RWPE1 (cell line): ENCODE measurements at regions not wholly inside any gene's neighbourhood (a gene's known extent, or its start where the extent isn't known, plus 50 kb on each side); places are given as distances from the start of the nearest gene placed in this dataset.

ENCODE experiments used
- CTCF ChIA-PET: fragments of 350-600 bp; sonication (Branson Sonifier 250); formaldehyde crosslinking; extraction: SDS; loops from one replicate; lab custom pipeline; 2021; lab: Yijun Ruan, JAX
- POLR2A ChIA-PET: fragments of 400-600 bp; formaldehyde crosslinking; extraction: SDS; loops from one replicate; lab custom pipeline; 2020; ENCODE audit warnings: antibody characterized with exemption; ENCODE audit not compliant: low non-redundant PET; lab: Yijun Ruan, JAX
- DNase-seq: peaks from one replicate; pipeline ENCODE4 v3.0.0; 2012; ENCODE audit warnings: low spot score
- H3K27ac ChIP-seq: fragments of 450-650 bp; 2 replicates; pipeline ENCODE4 v1.5.1; 2017
- CTCF ChIP-seq: fragments of 450-650 bp; conservative IDR thresholded peaks from 2 replicates; pipeline ENCODE4 v1.5.1; 2017; ENCODE audit warnings: low read depth, mild to moderate bottlenecking

DNA sequence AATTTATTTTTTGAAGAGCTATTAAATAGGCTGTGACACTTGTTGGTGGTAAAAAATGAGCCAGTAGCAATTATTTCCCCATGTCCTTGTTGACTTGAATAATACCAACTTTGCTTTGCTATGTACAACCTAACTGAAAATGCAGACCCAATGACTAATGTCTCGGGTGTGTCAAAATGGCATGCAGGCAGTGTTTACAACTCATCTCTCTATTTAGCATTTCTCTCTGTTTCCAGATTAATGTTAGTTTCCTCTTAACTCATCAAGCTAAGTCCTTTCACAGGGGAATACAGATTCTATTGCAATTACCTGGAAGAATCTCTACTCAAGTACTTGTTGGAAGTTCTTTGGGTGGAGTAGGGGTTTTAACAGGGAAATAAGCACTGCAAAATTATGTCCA is 504.4 kb downstream of the BCKDHB start:
- peak; percentile 57 for DNase-seq
- no peak for TF ChIP-seq CTCF
- CTCF ChIA-PET: interaction anchor here (0.8 kb wide), 1 partner anchor 712 kb away, joined by 4 read pairs; no protein-coding TSS in a partner anchor
- H3K27ac ChIP-seq: no peak overlapping the region
- POLR2A ChIA-PET: no interaction called here

GRCh38 chr6:80608881-80609280 is 502.4 kb downstream of the BCKDHB start:
- no peak for DNase-seq
- no peak for TF ChIP-seq CTCF
- CTCF ChIA-PET: no interaction called here
- POLR2A ChIA-PET: no interaction called here
- H3K27ac ChIP-seq: no peak overlapping the region

GRCh38 chr6:80607811-80608391 is 501.4 kb downstream of the BCKDHB start:
- DNase-seq: peak; percentile 42
- CTCF ChIA-PET: no interaction called here
- POLR2A ChIA-PET: no interaction called here
- no peak overlapping the region for H3K27ac ChIP-seq
- no peak for TF ChIP-seq CTCF

GRCh38 chr6:80605165-80605989 is 498.9 kb downstream of the BCKDHB start:
- no peak overlapping the region for H3K27ac ChIP-seq
- ChIA-PET POLR2A (no interaction called here), CTCF (interaction anchor here (0.6 to 0.7 kb wide), 4 partner anchors 127 to 892 kb away, joined by 3 to 5 read pairs (median 3); no protein-coding TSS in a partner anchor)
- TF ChIP-seq CTCF: peak; percentile 44
- DNase-seq: no peak

DNA sequence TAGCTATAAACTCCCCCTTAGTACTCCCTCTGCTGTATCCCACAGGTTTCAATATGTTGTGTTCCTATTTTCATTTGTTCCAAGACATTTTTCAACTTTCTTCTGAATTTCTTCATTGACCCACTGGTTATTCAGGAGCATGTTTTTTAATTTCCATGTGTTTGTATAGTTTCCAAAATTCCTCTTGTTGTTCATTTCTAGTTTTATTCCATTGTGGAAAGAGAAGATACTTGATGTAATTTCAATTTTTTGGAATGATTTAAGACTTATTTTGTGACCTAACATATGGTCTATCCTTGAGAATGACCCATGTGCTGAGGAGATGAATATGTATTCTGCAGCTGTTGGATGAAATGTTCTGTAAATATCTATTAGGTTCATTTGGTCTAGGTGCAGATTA is 497.2 kb downstream of the BCKDHB start:
- TF ChIP-seq CTCF: no peak
- POLR2A ChIA-PET: no interaction called here

GRCh38 chr6:80594461-80594860 is 488.0 kb downstream of the BCKDHB start:
- no peak for DNase-seq
- ChIA-PET CTCF (no interaction called here), POLR2A (no interaction called here)
- H3K27ac ChIP-seq: no peak overlapping the region
- no peak for TF ChIP-seq CTCF

More for the DNA sequence above, 497.2 kb downstream of the BCKDHB start:
- CTCF ChIA-PET: no interaction called here
- no peak for DNase-seq
- H3K27ac ChIP-seq: no peak overlapping the region
